GM18499 (cell line): ENCODE measurements at regions not wholly inside any gene's neighbourhood (a gene's known extent, or its start where the extent isn't known, plus 50 kb on each side); places are given as distances from the start of the nearest gene placed in this dataset.
"Not testable (repeated sequence)": the region's sequence is repeated elsewhere in the genome, so short reads cannot be mapped to it uniquely, and the experiment has no call there.

Source experiments
- ATAC-seq: cut with Tn5 transposase; IDR thresholded peaks from one replicate; pipeline ENCODE4 v1.9.1; 2021; ENCODE audit warnings: moderate number of reproducible peaks; ENCODE audit not compliant: insufficient read depth, unreplicated experiment

DNA sequence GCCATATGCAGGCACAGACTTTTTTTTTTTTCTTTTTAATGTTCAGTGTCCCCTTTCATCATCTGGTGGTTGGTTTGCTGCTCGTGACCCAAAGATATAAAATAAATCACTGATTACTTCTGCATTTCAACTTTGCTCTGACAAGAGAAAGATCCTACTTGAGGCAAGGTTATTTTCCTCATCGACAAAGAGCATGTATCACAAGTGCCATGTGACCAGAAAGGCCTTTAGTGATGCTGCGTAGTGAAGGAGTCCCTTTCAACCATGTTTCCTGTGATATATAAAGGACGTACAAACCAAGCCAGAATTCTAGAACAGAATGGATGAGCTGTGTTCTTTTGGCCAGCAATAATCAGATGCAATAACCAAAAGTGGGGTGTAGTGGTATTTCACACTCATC is 323.4 kb upstream of the PSMD7 start:
- ATAC-seq: no peak

DNA sequence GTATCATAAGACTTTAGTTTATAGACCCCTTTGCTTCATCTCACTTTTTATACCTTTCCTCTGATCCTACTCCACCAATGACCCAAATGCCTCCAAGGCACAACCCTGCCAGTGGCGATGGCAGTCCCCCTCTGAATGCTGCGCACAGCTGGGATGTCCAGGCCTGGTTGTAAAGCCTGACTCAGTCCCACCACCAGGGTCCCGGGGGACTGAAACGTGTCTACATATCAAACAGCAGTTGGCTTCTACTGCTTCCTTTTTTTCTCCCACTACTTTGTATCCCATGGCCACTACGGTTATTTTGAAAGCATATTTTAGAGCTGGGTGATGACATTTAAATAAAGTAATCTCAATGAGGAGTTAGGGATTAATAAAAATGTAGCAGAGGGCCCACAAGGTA is 329.8 kb upstream of the PSMD7 start:
- ATAC-seq: no peak

DNA sequence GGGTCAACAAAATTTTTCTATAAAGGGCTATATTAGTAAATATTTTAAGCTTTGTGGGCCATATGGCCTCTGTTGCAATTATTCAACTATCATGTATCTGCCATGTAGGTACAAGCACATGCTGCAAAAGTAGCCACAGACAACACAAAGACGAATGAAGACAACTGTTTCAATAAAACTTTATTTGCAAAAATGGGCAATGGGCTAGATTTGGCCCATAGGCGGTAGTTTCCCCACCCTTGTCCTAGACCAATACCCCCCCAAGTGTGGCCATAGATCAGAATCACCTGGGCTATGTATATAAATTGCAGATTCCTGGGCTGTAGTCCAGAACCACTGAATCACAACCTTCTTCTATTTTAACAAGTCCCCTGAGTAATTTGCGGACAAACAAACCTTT is 331.0 kb upstream of the PSMD7 start:
- no peak for ATAC-seq

DNA sequence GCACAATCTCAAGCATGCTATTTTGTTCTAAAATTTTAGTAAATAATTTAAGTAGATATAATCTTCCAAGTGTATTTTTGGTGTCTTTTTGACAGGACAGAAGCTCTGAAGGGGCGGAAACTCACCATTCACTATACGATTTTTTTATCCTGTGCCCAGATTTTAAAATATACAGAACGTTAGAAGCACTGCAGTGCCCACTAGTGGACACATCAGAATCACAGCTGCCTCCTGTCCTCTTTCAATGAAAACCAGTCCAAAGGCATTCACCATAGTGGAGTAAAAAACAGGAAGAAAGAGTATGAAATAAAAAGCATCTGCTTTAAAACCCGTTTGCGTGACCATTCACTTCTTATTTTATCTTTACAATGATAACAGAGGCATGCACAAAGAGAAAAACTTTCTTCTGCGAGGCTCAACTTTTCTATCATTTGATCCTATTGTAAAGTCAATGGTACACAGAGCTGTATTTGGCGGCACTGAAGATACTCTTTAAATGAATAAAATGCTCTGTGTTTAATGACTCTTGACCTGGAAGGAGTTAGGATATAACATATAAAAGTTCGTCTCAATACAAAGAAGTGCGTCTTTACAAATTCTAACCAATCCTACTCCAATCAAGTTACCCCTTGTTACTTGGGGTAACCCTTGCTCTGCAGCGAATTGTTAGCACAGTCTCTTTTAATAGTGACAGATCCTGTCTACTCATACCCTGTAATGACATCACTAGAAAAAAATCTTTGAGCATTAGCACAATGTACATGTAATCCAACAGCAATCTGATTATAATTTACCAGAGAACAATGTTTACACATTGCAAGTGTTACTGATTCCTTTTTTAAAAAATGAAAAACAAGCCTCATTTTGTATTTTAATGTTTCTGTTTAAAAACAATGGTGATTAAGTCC is 339.8 kb upstream of the PSMD7 start:
- ATAC-seq: no peak

DNA sequence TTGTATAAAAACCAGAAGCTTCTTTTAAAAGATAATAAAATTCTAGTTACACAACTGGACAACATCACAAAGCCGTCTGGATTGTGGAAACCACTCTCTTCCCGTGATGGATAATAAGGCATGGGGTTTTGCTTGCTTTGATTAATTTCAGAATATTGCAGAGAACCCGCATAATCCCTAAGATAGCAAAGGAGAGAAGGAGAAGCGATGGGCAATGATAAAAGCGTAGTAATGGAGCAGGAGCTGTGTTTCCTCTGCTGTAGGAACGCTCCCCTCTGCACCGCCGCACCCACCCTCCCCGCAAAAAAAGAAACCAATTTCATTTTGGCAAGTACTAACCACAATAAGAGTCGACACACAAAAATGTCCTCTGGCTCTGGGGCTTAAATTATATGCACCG is 340.9 kb upstream of the PSMD7 start:
- no peak for ATAC-seq

DNA sequence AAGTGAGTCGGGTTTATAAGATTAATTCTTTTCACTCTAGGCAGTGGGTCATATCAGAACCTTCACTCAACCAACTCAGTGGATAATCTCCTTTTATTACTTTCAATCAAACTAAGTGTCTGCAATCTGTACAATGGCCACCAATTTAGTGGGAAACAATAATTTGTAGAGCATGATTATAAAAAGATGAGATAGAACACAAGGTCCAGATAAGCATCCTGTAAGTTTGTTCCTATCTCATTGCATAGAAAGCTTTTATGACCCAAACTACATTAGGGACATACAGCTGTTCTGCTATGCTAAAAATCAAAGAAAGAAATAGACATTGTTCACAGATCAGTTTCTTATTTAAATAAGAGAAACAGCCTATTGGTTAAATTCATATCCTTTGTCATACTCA is 341.4 kb upstream of the PSMD7 start:
- no peak for ATAC-seq

DNA sequence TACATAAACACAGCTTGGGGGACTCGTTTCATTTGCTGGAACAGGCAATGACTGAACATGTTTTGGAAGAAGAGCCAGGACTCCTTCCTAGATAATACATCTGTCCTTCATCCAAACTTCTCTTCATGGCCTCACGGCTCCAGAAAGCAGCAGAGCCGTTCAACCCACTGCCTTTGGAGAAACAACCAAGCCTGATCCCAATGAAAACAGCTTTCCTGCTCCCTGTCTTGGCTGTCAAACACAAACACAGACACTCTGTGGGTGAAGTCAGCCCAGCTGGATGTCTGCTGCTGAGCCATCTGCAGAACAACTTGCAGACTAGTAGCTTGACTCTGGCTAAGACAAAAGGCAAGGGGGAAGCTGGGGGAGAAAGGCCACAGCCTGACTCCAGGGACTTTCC is 345.1 kb upstream of the PSMD7 start:
- no peak for ATAC-seq

DNA sequence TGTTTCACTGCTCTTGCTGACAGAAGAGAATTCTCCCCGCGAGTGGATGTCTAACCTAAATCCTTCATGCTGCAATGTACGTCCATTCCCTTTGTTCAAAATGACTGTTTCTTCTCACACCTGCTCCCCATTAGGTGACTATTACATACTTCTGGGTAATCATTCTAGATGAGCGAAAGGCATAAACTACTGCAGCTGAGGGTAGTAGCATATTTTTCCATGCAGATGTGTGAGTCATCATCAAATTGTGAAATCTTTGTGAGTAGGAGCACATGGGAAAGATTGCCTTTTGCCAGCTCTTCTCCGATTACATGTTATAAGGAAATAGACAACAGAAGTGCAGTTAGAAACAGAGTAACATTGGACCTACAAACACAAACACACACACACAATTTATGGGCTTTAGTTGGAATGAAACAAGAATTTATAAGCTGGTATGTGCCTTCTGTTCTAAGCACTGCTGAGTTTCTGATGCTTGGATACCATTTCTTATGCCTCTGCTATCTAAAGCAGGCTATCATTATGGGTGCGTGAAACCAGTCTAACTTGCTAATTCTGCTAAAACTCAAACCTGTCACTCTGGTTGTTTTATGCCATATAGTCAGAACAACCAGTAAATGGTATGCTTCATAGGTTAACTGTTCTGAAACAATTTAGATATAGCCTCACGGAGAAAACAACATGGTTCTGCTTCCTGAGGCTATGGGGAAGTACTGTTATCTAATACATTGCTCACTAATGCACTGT is 346.9 kb upstream of the PSMD7 start:
- ATAC-seq: no peak

DNA sequence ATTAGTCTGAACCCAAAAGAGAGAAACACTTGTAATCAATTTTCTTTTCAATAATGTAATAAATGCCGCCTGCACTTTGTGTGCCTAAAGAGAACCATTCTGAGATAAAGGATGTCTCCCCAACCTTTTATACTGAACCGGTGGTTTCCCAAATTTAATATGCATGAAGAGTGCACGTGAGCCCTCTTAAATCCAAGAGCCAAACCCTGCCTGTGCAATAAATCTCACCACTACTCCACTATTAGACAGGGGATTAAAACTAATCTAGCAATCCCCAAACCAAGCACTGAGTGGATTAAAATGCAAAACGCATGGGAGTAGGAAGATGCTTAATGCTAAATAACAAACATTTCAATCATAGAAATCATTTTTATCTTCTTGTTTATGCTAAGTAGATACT is 351.0 kb upstream of the PSMD7 start:
- ATAC-seq: no peak

DNA sequence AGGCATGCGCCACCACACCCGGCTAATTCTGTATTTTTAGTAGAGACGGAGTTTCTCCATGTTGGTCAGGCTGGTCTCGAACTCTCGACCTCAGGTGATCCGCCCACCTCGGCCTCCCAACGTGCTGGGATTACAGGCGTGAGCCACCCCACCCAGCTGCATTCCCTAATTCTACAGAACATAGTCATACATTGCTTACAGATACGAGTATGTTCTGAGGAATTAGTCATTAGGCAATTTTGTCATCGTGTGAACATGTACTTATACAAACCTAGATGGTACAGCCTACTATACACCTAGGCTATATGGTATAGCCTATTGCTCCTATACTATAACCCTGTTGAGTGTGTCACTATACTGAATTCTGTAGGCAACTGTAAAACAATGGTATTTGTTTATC is 353.4 kb upstream of the PSMD7 start:
- ATAC-seq: not testable (repeated sequence)

DNA sequence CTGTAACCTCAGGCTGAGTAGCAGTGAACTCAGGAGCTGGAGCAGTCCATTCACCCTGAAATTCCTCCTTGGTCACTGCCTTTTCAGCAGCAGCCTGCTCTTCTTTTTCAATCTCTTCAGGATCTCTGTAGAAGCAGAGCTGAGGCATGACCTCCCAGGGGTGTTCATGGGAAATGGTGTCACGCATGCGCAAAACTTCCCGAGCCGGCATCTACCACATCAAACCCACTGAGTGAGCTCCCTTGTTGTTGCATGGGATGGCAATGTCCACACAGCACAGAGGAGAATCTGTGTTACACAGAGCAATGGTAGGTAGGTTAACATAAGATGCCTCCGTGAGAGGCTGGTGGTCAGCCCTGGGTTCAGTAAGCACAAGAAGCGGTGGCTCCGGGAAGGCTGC is 355.8 kb upstream of the PSMD7 start:
- ATAC-seq: not testable (repeated sequence)

DNA sequence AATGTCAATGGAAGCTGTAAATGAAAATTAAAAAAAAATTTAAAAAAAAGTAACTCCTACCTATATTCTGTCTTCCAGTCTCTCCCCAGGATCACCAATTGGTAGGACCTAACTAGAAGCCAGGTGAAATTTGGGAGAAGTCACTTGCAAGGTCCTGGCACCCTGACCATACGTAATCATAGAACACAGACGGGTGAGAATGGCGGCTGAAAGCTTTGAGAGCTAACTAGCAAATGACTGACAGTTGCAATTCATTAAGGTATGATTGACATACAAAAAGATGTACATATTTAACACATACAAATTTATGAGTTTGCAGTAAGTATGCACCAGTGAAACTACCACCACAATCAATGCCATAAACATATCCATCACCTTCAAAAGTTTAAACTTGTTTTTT is 372.7 kb upstream of the PSMD7 start:
- ATAC-seq: no peak

DNA sequence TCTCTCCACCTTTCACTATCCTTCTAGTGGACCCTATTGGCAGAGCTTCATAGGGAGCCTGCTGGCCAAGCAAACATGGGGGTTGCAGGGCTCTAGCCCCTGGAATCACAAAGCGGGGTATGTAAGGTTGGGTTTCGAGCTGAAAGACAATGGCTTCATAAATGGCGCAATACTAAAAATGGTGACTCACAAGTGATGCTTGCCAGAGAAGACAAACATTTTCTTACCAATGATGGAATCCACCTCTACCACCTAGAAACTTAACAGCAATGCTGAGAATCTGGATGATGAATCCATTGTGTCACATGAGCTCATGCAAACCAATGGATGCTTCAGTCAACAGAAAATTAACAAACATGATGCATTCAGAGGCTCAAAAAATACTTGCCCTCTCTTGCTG is 375.3 kb upstream of the PSMD7 start:
- ATAC-seq: no peak

DNA sequence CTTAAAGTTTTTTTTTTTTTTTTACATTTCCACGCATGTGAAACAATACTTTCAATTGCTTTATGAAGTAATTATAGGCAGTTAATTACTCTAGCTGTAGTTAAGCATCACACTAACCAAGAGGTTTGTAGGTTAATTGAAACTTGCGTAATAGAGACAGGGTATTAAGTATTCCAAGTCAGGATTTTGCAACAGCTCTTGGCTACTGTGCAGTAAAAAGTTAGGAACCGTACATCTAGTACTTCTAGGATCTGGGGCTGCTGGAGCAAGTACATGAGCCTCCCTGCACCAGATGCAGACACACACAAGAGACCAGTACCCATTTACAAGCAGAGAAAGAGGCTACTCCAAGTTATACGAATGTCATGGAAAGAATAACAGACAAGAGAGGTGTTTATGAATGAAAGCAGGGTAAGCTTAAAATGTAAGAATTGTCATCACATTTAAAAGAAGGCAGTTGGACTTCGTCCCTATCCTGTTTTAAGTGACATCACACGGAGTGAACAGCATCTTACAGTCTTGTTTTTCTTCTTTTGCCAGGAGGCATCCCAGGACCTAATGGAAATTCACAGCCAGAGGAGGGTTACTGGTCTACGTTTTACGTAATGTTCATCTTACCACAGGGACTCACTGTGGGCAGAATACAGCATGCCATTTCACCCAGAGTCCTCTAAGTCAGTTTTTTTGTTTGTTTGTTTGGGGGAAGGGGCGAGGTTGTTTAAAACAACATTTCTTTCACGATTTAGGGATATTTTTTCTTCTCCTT is 379.6 kb upstream of the PSMD7 start:
- ATAC-seq: no peak

DNA sequence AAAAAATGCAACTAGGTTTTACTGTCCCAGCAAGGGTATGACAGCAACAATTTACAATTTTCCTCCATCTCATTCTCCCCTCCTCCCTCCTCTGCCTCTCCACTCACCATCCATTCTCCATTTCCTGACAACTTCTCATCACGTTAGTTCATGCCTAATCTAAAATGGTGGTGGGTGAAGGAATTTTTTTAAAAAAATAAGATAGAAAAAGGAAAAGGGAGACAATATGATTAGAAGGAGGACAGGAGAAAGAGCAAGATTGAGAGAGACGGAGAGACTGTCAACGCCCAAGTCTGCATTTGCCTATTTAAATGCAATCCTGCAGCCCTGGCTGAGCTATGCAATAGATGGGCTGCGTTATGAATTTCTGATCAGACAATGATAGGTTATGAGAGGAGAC is 380.7 kb upstream of the PSMD7 start:
- no peak for ATAC-seq

DNA sequence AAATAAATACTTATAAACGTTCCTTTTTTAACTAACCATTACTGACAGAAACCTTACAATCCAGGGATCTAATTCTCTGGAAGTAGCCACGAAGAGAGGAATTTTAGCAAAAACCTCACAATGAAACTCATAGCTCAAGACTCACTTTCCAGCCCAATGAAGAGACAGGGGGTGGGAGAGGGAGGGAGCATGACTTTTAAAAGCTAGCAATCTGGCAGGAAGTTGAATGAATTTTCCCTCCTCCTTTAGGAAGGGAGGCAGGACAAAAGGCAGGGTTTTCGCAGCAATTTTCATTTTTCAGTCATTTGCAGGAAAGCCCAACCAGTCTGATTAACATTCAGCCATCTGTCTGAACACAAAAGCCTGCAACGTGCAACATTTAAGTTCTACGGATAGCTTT is 381.5 kb upstream of the PSMD7 start:
- ATAC-seq: no peak

DNA sequence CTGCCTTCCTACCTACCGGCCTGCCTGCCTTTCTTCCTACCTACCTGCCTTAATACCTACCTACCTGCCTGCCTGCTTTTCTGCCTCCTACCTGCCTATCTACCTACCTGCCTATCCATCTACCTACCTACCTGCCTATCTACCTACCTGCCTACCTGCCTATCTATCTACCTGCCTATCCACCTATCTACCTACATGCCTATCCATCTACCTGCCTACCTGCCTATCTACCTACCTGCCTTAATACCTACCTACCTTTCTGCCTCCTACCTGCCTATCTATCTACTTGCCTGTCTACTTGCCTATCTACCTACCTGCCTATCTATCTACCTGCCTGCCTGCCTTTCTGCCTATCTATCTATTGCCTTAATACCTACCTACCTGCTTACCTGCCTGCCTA is 383.8 kb upstream of the PSMD7 start:
- ATAC-seq: no peak

DNA sequence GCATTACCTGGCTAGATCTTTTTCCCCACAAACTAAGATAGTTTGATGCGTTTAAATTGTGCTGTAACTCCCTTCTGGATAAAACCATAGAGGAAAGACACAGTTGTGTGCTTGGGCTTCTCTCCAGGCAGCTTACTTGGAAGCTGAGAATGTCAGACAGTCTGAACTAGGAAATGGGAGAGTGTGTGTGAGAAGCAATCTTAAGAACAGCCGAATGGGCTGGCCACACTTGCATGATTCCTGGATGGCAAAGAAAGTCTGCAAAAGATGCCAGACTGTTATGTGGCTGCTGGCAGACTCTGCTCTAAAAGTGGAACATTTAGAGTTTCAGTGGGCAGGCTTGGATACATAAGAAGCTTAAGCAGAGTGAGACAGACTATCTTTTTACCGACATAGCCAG is 384.3 kb upstream of the PSMD7 start:
- ATAC-seq: no peak

DNA sequence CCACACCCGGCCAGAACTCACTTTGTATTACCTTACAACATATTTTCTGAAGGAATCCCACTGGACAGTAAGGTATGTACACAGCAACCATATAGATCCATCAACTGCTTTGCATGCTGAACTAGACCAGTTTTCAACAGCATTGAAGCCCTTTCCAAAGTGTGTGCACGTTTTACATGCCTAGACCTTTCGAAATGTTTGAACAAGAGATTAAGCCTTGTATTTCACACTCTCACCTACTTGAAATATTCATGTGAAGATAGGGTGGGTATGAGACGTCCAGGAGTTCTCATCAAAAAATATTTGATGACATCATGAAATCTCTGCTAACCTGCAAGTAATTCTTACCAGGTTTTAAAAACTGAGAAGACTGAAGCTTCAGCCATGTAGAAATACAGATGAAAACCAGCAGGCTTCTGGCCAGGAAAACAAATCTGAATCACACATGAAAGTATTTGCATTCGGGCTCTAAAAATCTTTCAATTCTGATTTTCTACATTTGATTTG is 387.0 kb upstream of the PSMD7 start:
- no peak for ATAC-seq

DNA sequence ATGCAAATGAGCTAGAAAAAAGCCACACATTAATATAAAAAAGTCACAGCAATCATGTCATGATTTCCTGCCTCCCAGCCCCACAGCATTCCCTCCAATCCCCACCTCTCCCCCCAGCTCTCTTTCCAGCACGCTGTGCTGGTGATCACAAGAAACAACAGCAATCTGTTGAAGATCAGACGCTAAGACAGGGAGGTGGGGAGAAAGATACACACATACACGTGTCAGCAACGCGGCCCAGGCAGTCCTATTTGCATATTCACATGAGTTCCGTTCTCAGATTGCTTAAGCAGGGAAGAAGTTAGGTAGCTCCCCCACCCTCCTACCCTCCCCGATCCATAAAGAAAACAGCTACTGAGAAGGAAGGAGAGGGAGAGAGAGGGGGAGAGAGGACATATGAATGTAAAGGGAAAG is 405.5 kb upstream of the PSMD7 start:
- no peak for ATAC-seq
